Activated T-cell treated with anti-CD3 and anti-CD28 coated beads, Interleukin-2, amount 50 U/mL, for 24 hours (primary cell): ENCODE measurements at regions not wholly inside any gene's neighbourhood (a gene's known extent, or its start where the extent isn't known, plus 50 kb on each side); places are given as distances from the start of the nearest gene placed in this dataset.

Experiments
- DNase-seq: peaks from one replicate; pipeline ENCODE4 v3.0.0-alpha.2; 2020
- H3K27ac Mint-ChIP-seq: 2 replicates; pipeline ENCODE4 v1.8.0; 2020; ENCODE audit warnings: mild to moderate bottlenecking, mixed read lengths
- H3K27me3 Mint-ChIP-seq: 2 replicates; pipeline ENCODE4 v1.8.0; 2020; ENCODE audit warnings: mixed read lengths
- H3K36me3 Mint-ChIP-seq: 2 replicates; pipeline ENCODE4 v1.8.0; 2020; ENCODE audit warnings: low read depth, mixed read lengths
- H3K4me1 Mint-ChIP-seq: 2 replicates; pipeline ENCODE4 v1.8.0; 2020; ENCODE audit warnings: low read depth, mixed read lengths
- H3K4me3 Mint-ChIP-seq: 2 replicates; pipeline ENCODE4 v1.8.0; 2020; ENCODE audit warnings: mild to moderate bottlenecking, moderate library complexity, mixed read lengths
- H3K9me3 Mint-ChIP-seq: 2 replicates; pipeline ENCODE4 v1.8.0; 2020; ENCODE audit warnings: mixed read lengths

DNA sequence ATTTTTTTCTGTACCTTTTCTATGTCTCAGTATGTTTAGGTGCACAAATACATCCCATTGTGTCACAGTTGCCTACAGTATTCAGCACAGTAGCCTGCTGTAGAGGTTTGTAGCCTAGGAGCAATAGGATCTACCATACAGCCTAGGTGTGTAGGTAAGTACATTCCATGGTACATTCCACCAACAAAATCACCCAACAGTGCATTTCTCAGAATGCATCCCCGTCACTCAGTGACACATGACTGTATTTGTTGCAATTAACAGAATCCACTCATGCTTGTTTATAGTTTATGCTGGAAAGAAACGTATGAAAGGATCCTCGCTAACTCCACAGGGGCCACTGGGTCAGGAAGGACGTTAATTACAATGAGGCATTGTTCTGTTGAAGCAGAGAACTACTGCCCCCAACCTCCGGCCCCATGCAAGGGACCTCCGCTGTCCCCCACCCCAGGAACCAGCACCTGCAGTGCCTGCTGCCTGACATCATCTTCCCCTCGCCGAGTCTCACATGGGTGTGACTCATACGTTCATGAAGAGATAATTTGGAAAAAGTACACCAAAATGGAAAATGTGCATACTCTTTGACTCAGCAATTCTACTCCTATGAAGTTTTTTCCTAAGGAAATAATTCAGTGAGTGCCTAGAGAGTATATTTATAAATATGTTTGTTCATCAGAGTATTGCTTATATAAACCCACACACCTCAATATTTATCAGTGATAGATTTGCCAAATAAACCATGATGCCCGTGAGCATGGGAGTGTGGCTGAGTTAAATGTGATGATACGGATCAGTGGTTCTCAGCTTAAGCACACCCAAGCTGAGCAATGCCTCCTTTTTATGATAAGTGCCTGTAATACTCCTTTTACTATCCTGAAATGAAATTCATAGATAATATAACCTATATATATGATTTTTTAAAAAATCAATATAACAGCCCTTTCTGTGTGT is 156.4 kb upstream of the ECI2 start:
- Mint-ChIP-seq H3K27ac (no peak overlapping the region), H3K36me3 (no peaks in the 10 kb centered on the region), H3K4me3 (no peak overlapping the region), H3K9me3 (no peaks in the 10 kb centered on the region), H3K27me3 (peaks cover 25% of the 10 kb centered on the region), H3K4me1 (no peaks in the 10 kb centered on the region)
- DNase-seq, result no peak

DNA sequence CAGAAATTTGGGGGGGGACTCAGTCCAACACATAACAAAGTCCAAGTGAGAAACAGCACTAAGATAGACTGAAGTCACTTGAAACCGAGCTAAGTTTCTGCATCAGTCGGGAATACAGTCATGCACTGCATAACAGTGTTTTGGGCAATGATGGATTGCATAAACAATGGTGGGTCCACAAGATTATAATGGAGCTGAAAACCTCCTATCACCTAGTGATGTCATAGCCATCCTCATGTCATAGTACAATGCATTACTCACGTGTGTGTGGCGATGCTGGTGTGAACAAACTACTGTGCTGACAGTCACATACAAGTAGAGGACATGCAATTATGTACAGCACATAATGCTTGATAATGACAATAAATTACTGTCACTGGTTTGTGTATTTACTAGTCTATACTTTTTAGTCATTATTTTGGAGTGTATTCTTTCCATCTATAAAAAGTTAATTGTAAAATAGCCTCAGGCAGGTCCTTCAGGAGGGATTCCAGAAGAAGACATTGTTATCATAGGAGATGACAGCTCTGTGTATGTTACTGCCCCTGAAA is 154.5 kb upstream of the ECI2 start:
- no peaks in the 10 kb centered on the region for H3K4me1 Mint-ChIP-seq
- no peak for DNase-seq
- H3K9me3 Mint-ChIP-seq, result no peaks in the 10 kb centered on the region
- peaks cover 37% of the 10 kb centered on the region for H3K27me3 Mint-ChIP-seq
- H3K36me3 Mint-ChIP-seq, result no peaks in the 10 kb centered on the region
- no peak overlapping the region for H3K27ac Mint-ChIP-seq
- H3K4me3 Mint-ChIP-seq, result no peak overlapping the region

DNA sequence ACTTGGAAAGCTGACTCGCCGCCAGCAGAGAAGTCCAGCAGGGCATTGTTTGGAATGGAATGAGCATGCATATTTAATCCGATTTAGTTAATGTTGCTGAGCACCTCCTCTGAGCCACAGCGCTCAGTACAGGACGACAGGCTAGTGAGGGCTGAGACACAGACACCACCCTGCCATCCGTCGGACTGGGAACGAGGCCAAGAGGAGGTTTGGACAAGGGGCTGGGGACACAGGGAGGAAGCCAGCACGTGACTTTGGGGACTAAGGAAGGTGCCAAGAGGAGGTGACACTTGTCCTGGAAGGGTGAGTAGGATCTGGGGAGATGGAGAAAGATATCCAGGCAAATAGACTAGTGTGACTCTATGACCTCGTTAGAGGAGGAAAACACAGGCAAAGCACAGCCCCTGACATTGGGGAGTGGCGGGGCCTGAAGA is 152.5 kb upstream of the ECI2 start:
- Mint-ChIP-seq H3K9me3 (no peaks in the 10 kb centered on the region), H3K36me3 (no peaks in the 10 kb centered on the region), H3K4me3 (no peak overlapping the region), H3K27me3 (peaks cover 49% of the 10 kb centered on the region), H3K4me1 (no peaks in the 10 kb centered on the region), H3K27ac (no peak overlapping the region)
- no peak for DNase-seq

DNA sequence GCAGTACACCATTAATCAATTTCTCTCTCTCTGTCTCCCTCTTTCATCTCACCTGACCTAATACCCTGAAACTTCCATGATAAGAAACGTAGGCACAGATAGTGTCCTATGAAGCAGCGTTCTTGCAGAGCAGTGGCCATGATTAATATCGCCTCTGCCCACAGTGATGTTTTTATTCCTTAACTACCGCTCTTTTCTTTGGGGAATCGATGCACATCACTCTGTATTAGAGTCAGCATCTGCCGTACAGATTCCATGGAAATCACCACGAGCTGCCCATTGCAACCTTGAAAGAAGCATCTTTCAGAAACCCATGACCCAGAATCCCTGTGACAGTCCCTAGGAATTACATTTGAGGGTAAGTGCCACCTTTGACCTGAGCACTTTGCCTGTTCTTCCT is 152.0 kb upstream of the ECI2 start:
- Mint-ChIP-seq H3K9me3 (no peaks in the 10 kb centered on the region), H3K4me1 (no peaks in the 10 kb centered on the region), H3K27me3 (peaks cover 48% of the 10 kb centered on the region), H3K27ac (no peak overlapping the region), H3K36me3 (no peaks in the 10 kb centered on the region), H3K4me3 (no peak overlapping the region)
- DNase-seq, result no peak

DNA sequence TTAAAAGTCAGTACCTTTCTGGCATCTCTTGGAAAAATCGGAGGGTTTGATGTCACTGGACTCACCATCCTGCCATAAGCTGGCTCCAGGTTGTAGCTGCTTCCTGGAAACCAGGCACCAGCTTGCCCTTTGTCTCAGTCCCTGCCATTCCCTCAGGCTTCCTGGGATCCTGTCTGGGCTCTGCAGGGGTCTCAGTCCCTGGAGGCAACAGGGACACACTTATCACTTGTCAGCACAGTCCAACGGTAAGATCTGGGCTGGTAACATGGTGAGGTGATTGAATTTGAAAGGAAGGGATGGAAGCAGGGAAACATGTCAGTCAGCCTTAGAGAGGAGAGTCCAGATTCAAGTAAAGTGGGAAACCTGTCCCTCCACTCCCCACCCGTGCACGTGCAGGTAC is 147.6 kb upstream of the ECI2 start:
- H3K4me3 Mint-ChIP-seq, result no peak overlapping the region
- no peak overlapping the region for H3K27ac Mint-ChIP-seq
- no peak for DNase-seq
- no peaks in the 10 kb centered on the region for H3K9me3 Mint-ChIP-seq
- H3K4me1 Mint-ChIP-seq, result peaks cover 7% of the 10 kb centered on the region
- H3K36me3 Mint-ChIP-seq, result no peaks in the 10 kb centered on the region
- peaks cover 67% of the 10 kb centered on the region for H3K27me3 Mint-ChIP-seq

DNA sequence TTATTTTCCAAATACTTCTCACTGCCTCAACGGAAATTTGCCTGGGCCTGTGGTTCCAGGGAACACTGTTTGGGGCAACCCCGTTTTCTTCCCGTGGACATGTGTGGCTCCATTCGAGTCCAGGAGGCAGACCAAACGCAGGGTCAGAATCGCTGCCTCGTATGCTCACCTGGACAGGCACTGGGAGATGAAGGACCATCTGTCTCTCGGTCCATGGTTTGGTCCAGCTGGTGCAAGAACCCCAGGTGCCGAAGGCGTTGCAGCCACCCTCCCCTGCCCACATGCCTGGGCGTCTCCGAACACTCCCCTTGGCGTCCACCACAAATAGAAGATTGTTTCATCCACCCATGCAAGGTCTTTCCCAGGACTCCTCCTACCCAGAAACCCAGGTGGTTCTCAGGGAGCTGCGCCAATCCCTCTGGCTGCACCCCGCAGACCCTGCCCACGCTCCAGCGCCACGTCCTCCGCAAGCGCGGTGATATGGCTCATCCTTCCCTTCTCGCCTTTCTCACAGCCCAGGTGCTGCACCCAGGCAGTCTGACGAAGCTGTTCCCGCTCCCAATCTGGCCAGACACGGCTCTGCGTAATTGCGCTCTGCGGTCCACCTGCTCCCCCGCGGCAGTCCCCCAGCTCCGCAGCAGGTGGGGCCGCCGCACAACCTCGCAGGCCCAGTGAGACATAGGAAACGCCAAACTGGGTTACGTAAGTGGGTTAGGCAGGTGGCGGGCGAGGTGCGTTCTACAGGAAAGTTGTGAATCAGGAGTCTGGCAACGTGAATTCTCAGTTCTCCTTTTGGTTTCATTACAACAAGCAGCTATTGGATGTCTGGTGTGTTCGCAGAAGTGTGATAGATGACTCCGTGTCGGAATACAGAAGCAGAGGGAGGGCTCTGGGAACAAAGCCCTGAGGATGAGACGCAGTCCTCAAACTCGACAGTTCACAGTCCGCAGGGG is 146.2 kb upstream of the ECI2 start:
- no peak overlapping the region for H3K27ac Mint-ChIP-seq
- no peaks in the 10 kb centered on the region for H3K9me3 Mint-ChIP-seq
- DNase-seq, result peak; percentile 42
- peaks cover 7% of the 10 kb centered on the region for H3K4me1 Mint-ChIP-seq
- H3K4me3 Mint-ChIP-seq, result peak overlapping the region; percentile 26
- H3K36me3 Mint-ChIP-seq, result no peaks in the 10 kb centered on the region
- H3K27me3 Mint-ChIP-seq, result peaks cover 65% of the 10 kb centered on the region

DNA sequence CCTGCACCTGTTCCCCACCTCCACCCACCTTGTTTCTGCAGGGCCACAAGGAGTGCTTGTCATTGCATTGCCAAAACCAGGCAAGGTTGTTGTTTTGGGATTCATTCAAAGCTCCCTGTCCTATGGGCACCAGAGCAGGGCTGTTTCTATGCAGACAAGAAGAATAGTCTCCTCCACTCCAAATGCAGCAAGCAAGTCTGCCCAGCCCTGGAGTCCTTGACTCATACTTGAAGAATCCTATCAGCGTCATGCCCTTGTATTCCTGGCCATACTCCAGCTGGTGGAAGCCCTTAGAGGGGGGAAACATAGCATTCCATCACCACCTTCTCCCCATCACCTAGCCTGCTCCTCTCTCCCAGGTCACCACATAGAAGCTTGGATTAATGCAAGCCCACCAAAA is 145.3 kb upstream of the ECI2 start:
- H3K27me3 Mint-ChIP-seq, result peaks cover 59% of the 10 kb centered on the region
- no peak for DNase-seq
- H3K9me3 Mint-ChIP-seq, result no peaks in the 10 kb centered on the region
- H3K4me1 Mint-ChIP-seq, result peaks cover 7% of the 10 kb centered on the region
- H3K4me3 Mint-ChIP-seq, result no peak overlapping the region
- H3K36me3 Mint-ChIP-seq, result no peaks in the 10 kb centered on the region
- no peak overlapping the region for H3K27ac Mint-ChIP-seq

DNA sequence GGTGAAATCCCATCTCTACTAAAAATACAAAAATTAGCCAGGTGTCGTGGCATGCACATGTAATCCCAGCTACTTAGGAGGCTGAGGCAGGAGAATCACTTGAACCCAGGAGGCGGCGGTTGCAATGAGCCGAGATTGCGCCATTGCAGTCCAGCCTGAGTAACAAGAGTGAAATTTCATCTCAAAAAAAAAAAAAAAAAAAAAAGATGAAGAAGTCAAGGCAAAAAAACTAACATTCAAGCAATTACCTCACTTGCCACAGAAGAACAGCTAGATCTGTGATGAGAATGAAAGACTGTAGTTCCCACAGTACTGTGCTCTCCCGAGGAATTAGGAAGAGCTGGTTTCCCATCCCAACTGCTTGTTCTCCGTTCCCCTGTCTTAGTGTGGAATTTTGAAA is 144.7 kb upstream of the ECI2 start:
- Mint-ChIP-seq H3K27ac (no peak overlapping the region), H3K9me3 (no peaks in the 10 kb centered on the region), H3K4me3 (no peak overlapping the region), H3K27me3 (peaks cover 54% of the 10 kb centered on the region), H3K36me3 (no peaks in the 10 kb centered on the region), H3K4me1 (peaks cover 7% of the 10 kb centered on the region)
- DNase-seq, result no peak

DNA sequence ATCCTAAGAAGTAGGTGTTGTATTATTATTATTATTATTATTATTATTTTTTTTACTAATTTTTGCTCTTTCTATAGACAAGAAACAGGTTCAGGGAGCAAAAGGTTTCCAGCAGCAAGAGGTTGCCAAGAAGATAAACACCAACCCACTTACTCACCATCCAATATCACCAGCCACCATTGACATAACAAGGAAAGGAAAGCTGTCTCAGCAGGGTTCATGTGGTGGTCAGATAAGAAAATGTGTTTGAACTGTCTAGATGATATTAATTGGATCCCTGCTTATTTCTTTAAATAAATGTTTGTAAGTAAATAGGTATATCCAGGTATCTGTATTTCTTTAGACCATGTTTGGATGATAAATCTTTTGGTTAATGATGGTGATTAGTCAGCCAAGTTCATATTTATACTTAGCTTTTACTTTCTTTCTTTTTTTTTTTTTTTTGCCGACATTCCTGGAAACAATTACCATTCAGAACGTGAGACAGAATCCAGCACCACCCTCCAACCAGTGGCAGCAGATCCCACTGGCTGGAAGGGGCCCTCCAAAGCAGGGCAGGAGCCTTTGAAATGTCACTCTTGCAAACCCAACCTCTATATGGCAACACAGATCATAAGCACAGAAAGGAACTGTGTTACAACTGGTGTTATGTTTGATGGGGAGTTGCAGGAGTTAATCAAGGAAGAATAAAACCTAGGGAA is 139.2 kb upstream of the ECI2 start:
- H3K27ac Mint-ChIP-seq, result no peak overlapping the region
- no peak overlapping the region for H3K4me3 Mint-ChIP-seq
- no peaks in the 10 kb centered on the region for H3K4me1 Mint-ChIP-seq
- no peak for DNase-seq
- no peaks in the 10 kb centered on the region for H3K36me3 Mint-ChIP-seq
- no peaks in the 10 kb centered on the region for H3K9me3 Mint-ChIP-seq
- peaks cover 9% of the 10 kb centered on the region for H3K27me3 Mint-ChIP-seq

DNA sequence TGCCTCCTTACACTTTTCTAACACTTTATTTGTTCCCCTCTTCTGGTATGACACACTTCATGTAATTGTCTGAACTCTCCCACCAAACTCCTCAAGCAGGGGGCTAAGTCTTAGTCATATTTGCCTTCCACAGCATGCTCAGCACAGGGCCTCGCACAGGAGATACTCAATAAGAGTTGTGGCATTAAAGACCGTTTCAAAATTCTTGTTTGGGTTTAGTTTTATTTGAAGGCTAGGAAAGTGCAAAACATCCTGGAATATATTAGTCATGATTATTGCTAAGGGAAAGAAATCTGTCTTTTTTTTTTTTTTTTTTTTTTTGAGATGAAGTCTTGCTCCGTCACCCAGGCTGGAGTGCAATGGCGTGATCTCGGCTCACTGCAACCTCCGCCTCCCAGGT is 137.6 kb upstream of the ECI2 start:
- no peak for DNase-seq
- Mint-ChIP-seq H3K4me3 (no peak overlapping the region), H3K27ac (no peak overlapping the region), H3K27me3 (peaks cover 5% of the 10 kb centered on the region), H3K9me3 (no peaks in the 10 kb centered on the region), H3K4me1 (no peaks in the 10 kb centered on the region), H3K36me3 (no peaks in the 10 kb centered on the region)

DNA sequence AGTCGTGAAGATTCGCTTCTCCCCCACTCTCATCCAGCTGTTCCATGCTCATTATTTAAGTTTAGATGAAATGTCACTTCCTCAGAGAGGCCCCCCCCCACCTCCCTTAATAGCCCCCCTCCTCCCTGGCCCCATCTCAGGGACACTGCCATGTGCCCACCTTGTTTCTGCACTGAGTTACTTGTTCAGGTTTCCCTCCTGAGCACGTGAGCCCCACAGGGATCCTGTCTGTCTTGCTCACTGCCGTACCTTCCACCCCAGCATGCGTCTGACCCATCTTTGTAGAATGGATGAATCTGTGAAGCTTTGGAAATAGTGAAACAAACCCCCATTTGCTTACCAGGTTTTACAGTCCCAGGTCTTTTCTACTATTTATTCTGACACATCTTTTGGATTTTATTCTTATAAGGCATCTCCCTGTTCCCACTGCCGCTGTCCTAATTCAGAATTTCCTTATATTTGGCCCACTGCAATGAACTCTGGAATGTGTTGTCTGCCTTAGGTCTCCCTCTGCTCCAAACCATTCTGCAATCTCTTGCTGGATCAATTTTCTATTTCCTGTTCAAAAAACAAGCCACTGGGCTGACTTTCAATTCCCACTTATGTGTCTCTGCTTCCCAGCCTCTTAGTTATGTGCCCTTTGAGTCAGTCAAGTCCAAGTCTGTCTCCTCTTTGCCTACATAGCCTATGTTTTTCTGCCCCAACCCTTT is 136.5 kb upstream of the ECI2 start:
- H3K27me3 Mint-ChIP-seq, result peaks cover 3% of the 10 kb centered on the region
- no peak overlapping the region for H3K27ac Mint-ChIP-seq
- DNase-seq, result no peak
- H3K4me3 Mint-ChIP-seq, result no peak overlapping the region
- no peaks in the 10 kb centered on the region for H3K4me1 Mint-ChIP-seq
- H3K36me3 Mint-ChIP-seq, result no peaks in the 10 kb centered on the region
- H3K9me3 Mint-ChIP-seq, result no peaks in the 10 kb centered on the region

DNA sequence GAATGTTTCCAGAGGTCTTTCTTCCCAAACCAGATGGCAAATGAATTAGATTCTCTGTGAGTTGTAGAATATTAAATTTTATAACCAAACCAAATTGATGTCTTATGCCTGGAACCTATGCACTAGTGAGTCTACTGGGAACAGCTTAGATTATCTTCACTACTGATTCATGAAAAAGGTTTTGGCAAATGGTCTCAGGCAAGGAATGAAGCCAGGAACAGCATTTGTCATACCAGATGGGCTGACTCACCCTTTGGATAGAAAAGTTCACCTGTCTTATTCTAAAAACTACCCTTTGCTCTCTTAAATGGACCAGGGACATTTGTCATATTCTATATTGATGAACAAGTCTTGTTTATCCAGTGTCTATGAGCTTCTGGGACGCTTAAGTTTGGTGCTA is 135.4 kb upstream of the ECI2 start:
- DNase-seq, result no peak
- Mint-ChIP-seq H3K4me1 (no peaks in the 10 kb centered on the region), H3K36me3 (no peaks in the 10 kb centered on the region), H3K27ac (no peak overlapping the region), H3K27me3 (peaks cover 7% of the 10 kb centered on the region), H3K4me3 (no peak overlapping the region), H3K9me3 (no peaks in the 10 kb centered on the region)

DNA sequence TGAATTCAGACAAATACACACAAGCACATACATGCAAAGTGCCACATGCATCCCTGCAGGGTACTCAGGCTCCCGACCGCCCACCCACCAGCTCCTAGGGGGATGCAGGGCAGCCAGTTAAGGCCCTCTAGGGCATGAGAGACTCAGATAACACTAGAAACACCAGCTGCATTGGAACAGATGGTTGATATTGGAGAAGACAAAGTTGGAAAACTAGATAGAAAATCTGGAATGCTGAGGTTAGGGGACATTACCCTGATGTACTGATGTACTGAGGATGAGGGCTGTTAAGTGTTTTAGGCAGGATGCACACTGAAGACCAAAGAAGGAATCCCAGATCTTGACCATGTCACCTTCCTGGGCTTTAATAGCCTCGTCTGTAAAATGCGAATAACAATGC is 134.6 kb upstream of the ECI2 start:
- no peak overlapping the region for H3K4me3 Mint-ChIP-seq
- DNase-seq, result no peak
- no peaks in the 10 kb centered on the region for H3K4me1 Mint-ChIP-seq
- H3K9me3 Mint-ChIP-seq, result no peaks in the 10 kb centered on the region
- H3K27ac Mint-ChIP-seq, result no peak overlapping the region
- H3K27me3 Mint-ChIP-seq, result peaks cover 7% of the 10 kb centered on the region
- no peaks in the 10 kb centered on the region for H3K36me3 Mint-ChIP-seq

DNA sequence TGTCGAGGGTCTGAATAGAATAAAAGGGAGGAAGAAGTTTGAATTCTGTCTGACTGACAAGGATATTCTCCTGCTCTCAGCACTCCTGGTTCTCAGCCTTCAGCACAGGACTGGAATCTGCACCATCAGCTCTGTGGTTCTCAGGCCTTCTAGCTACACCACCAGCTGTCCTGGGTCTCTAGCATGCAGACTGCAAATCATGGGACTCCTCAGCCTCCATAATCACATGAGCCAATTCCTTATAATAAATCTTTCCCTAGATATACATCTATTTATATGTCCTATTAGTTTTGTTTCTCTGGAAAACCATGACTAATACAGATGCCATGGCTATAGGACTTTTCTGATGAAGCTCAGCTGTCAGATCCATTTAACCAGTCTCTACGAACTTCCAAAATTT is 132.8 kb upstream of the ECI2 start:
- H3K9me3 Mint-ChIP-seq, result no peaks in the 10 kb centered on the region
- no peak overlapping the region for H3K4me3 Mint-ChIP-seq
- no peak for DNase-seq
- no peaks in the 10 kb centered on the region for H3K4me1 Mint-ChIP-seq
- H3K27me3 Mint-ChIP-seq, result peaks cover 15% of the 10 kb centered on the region
- no peaks in the 10 kb centered on the region for H3K36me3 Mint-ChIP-seq
- H3K27ac Mint-ChIP-seq, result no peak overlapping the region
